IMR-90 (cell line): ENCODE measurements at regions not wholly inside any gene's neighbourhood (a gene's known extent, or its start where the extent isn't known, plus 50 kb on each side); places are given as distances from the start of the nearest gene placed in this dataset.
"Not testable (repeated sequence)": the region's sequence is repeated elsewhere in the genome, so short reads cannot be mapped to it uniquely, and the experiment has no call there.

Experiments
- ATAC-seq: fragments of 200-7000 bp; cut with Tn5 transposase; 2 replicates; pipeline ENCODE4 v1.9.1; 2020; ENCODE audit warnings: low read depth, mild to moderate bottlenecking, moderate library complexity
- BruUV-seq: library from RNA; stranded (reverse); fragments of 400-500 nt; replicated peaks from 2 replicates; lab custom pipeline; 2021; lab: Mats Ljungman, UMichigan
- CTCF ChIA-PET: fragments of 300-600 bp; formaldehyde crosslinking; extraction: SDS; loops from one replicate; lab custom pipeline; 2021; ENCODE audit warnings: antibody characterized with exemption; lab: Yijun Ruan, JAX
- POLR2A ChIA-PET: fragments of 300-600 bp; sonication (Branson Sonifier 250); formaldehyde crosslinking; loops from one replicate; lab custom pipeline; 2022; ENCODE audit warnings: antibody characterized with exemption; ENCODE audit not compliant: unreplicated experiment; lab: Charles Lee
- DNase-seq: peaks from one replicate; pipeline ENCODE4 v3.0.0; 2013
- H2AFZ ChIP-seq: replicated peaks from 2 replicates; pipeline ENCODE3; 2013; ENCODE audit warnings: low read length, mild to moderate bottlenecking; ENCODE audit not compliant: poor library complexity
- H2AK5ac ChIP-seq: 2 replicates; pipeline ENCODE4 v1.6.1; 2013; ENCODE audit warnings: low read depth, low read length, inconsistent platforms
- H2AK9ac ChIP-seq: replicated peaks from 2 replicates; pipeline ENCODE3; 2013; ENCODE audit warnings: mild to moderate bottlenecking, low read depth, low read length, moderate library complexity; ENCODE audit not compliant: poor library complexity
- H2BK120ac ChIP-seq: 2 replicates; pipeline ENCODE4 v1.6.1; 2013; ENCODE audit warnings: low read depth, low read length, inconsistent platforms
- H2BK15ac ChIP-seq: 3 replicates; pipeline ENCODE4 v1.6.1; 2013; ENCODE audit warnings: low read depth, low read length, inconsistent platforms
- H2BK20ac ChIP-seq: 2 replicates; pipeline ENCODE4 v1.6.1; 2013; ENCODE audit warnings: low read depth, mild to moderate bottlenecking, inconsistent platforms, low read length, moderate library complexity
- H2BK5ac ChIP-seq: 2 replicates; pipeline ENCODE4 v1.6.1; 2013; ENCODE audit warnings: mild to moderate bottlenecking, low read depth, low read length, inconsistent platforms; ENCODE audit not compliant: poor library complexity, severe bottlenecking
- H3K14ac ChIP-seq: replicated peaks from 2 replicates; pipeline ENCODE4 v1.6.1; 2013; ENCODE audit warnings: low read depth, low read length, inconsistent platforms
- H3K18ac ChIP-seq: 2 replicates; pipeline ENCODE4 v1.6.1; 2013; ENCODE audit warnings: low read depth, low read length, control low read depth
- H3K23ac ChIP-seq: 2 replicates; pipeline ENCODE4 v1.6.1; 2013; ENCODE audit warnings: low read depth, low read length, inconsistent platforms
- H3K27ac ChIP-seq: 2 replicates; pipeline ENCODE4 v1.5.1; 2013; ENCODE audit warnings: mild to moderate bottlenecking, control low read depth, low read length; ENCODE audit not compliant: insufficient read depth
- H3K27me3 ChIP-seq: 2 replicates; pipeline ENCODE4 v1.6.1; 2013; ENCODE audit warnings: low read length; ENCODE audit not compliant: control insufficient read depth, insufficient read depth
- H3K36me3 ChIP-seq: 2 replicates; pipeline ENCODE4 v1.6.1; 2013; ENCODE audit warnings: low read length, mixed read lengths; ENCODE audit not compliant: control insufficient read depth, insufficient read depth
- H3K4ac ChIP-seq: 2 replicates; pipeline ENCODE4 v1.6.1; 2013; ENCODE audit warnings: low read depth, low read length, inconsistent platforms
- H3K4me1 ChIP-seq: 2 replicates; pipeline ENCODE4 v1.6.1; 2013; ENCODE audit warnings: low read length, mixed read lengths; ENCODE audit not compliant: control insufficient read depth, insufficient read depth
- H3K4me2 ChIP-seq: 2 replicates; pipeline ENCODE4 v1.6.1; 2013; ENCODE audit warnings: low read depth, mild to moderate bottlenecking, control low read depth, low read length, moderate library complexity
- H3K4me3 ChIP-seq: 2 replicates; pipeline ENCODE4 v1.5.1; 2013; ENCODE audit warnings: low read depth, mild to moderate bottlenecking, control low read depth, low read length, moderate library complexity; ENCODE audit not compliant: insufficient read depth
- H3K56ac ChIP-seq: 2 replicates; pipeline ENCODE4 v1.6.1; 2013; ENCODE audit warnings: low read length, inconsistent platforms; ENCODE audit not compliant: insufficient read depth; ENCODE audit errors: extremely low read depth
- H3K79me1 ChIP-seq, 2 experiments: 2 replicates each; pipeline ENCODE4 v1.6.1; 2013; ENCODE audit warnings: low read length in 2 of 2, inconsistent platforms in 1 of 2, low read depth in 1 of 2
- H3K9ac ChIP-seq: 2 replicates; pipeline ENCODE4 v1.6.1; 2013; ENCODE audit warnings: low read depth, low read length, control low read depth
- H3K9me1 ChIP-seq: 2 replicates; pipeline ENCODE4 v1.6.1; 2013; ENCODE audit warnings: low read length, inconsistent platforms; ENCODE audit not compliant: insufficient read depth
- H3K9me3 ChIP-seq: 2 replicates; pipeline ENCODE4 v1.6.1; 2013; ENCODE audit warnings: low read length; ENCODE audit not compliant: control insufficient read depth, insufficient read depth
- H4K20me1 ChIP-seq: 2 replicates; pipeline ENCODE4 v1.6.1; 2013; ENCODE audit warnings: low read length, inconsistent platforms; ENCODE audit not compliant: insufficient read depth
- H4K5ac ChIP-seq: 2 replicates; pipeline ENCODE4 v1.6.1; 2013; ENCODE audit warnings: mild to moderate bottlenecking, low read depth, low read length, control low read depth
- H4K8ac ChIP-seq, 2 experiments: 2 replicates each; pipeline ENCODE4 v1.6.1; 2013; ENCODE audit warnings: low read depth in 2 of 2, low read length in 2 of 2, control low read depth in 1 of 2, inconsistent platforms in 1 of 2
- H4K91ac ChIP-seq: 2 replicates; pipeline ENCODE4 v1.6.1; 2013; ENCODE audit warnings: low read depth, low read length, inconsistent platforms; ENCODE audit not compliant: insufficient read depth
- WGBS, 2 experiments: methylation state at CpG; one replicate each; pipeline versions ENCODE4 v1.1.5 to v1.1.7; 2013; ENCODE audit warnings: missing lambda C conversion rate in 2 of 2; ENCODE audit not compliant: insufficient read length in 1 of 2; ENCODE audit errors: extremely low coverage in 2 of 2; 5-methylcytosine and 5-hydroxymethylcytosine counted together
- dilution Hi-C: fragments of 300-500 bp; cut with HindIII; formaldehyde crosslinking; loops from one replicate; pipeline ENCODE4 v1.14.3; 2018; ENCODE audit warnings: low sequenced_read_pairs; ENCODE audit not compliant: unreplicated experiment
- in situ Hi-C: fragments of 300-500 bp; cut with MboI; formaldehyde crosslinking; loops from 3 replicates; pipeline ENCODE4 v1.14.3; 2019; ENCODE audit warnings: low sequenced_read_pairs, inconsistent platforms, mixed read lengths
- intact Hi-C: fragments of 100-400 bp; cut with micrococcal nuclease; formaldehyde crosslinking; loops from 2 replicates; pipeline ENCODE4 v1.10.0; 2022

GRCh38 chr5:12504983-12505382 is 600.7 kb upstream of the CTNND2 start:
- H3K9me3 ChIP-seq, H3K36me3 ChIP-seq, H2AK5ac ChIP-seq, in situ Hi-C loops, H2BK15ac ChIP-seq, H2BK20ac ChIP-seq, CTCF ChIA-PET, dilution Hi-C loops, H4K8ac ChIP-seq, H3K9ac ChIP-seq, H3K4me1 ChIP-seq, H3K18ac ChIP-seq, BruUV-seq, DNase-seq, H3K4me3 ChIP-seq, H2BK5ac ChIP-seq, H3K9me1 ChIP-seq, intact Hi-C loops, H4K20me1 ChIP-seq, H3K23ac ChIP-seq, H3K27me3 ChIP-seq, H2BK120ac ChIP-seq, H3K56ac ChIP-seq, H3K14ac ChIP-seq, H3K4ac ChIP-seq, H4K5ac ChIP-seq, ATAC-seq, H2AK9ac ChIP-seq, POLR2A ChIA-PET, H3K4me2 ChIP-seq, H3K79me1 ChIP-seq, H3K27ac ChIP-seq, H2AFZ ChIP-seq, H4K91ac ChIP-seq: not testable (repeated sequence)
- WGBS, 2 experiments = no CpG with 5 or more reads among the region's 1 CpG
